ENCODE measurements at regions not wholly inside any gene's neighbourhood (a gene's known extent, or its start where the extent isn't known, plus 50 kb on each side); places are given as distances from the start of the nearest gene placed in this dataset.

- Histone ChIP-seq H3K36me3 (ENCODE audit: control insufficient read depth, insufficient read depth, low read length) (no peaks in the 10 kb centered on the region), H3K4me3 (ENCODE audit: low read depth, low read length) (no peak overlapping the region), H3K27me3 (ENCODE audit: control insufficient read depth, insufficient read depth, low read length) (peaks cover 2% of the 10 kb centered on the region)
- TF ChIP-seq CTCF (IDR thresholded peaks at IDR 0.05; ENCODE audit: insufficient read depth, low read length, poor library complexity, severe bottlenecking): no peak
- no peak for DNase-seq (ENCODE audit: low read depth)
Measured at GRCh38 chr2:219851801-219852481, 224.5 kb downstream of the SLC4A3 start.

- no peak for TF ChIP-seq CTCF (IDR thresholded peaks at IDR 0.05; ENCODE audit: insufficient read depth, low read length, poor library complexity, severe bottlenecking)
- no peak for DNase-seq (ENCODE audit: low read depth)
- Histone ChIP-seq H3K36me3 (ENCODE audit: control insufficient read depth, insufficient read depth, low read length) (no peaks in the 10 kb centered on the region), H3K27me3 (ENCODE audit: control insufficient read depth, insufficient read depth, low read length) (peaks cover 4% of the 10 kb centered on the region), H3K4me3 (ENCODE audit: low read depth, low read length) (no peak overlapping the region)
Measured at GRCh38 chr2:219852626-219853025, 225.2 kb downstream of the SLC4A3 start.

- no peak for DNase-seq (ENCODE audit: low read depth)
- no peaks in the 10 kb centered on the region for H3K36me3 ChIP-seq (ENCODE audit: control insufficient read depth, insufficient read depth, low read length)
- TF ChIP-seq CTCF (IDR thresholded peaks at IDR 0.05; ENCODE audit: insufficient read depth, low read length, poor library complexity, severe bottlenecking): no peak
- H3K27me3 ChIP-seq (ENCODE audit: control insufficient read depth, insufficient read depth, low read length): peaks cover 4% of the 10 kb centered on the region
- no peak overlapping the region for H3K4me3 ChIP-seq (ENCODE audit: low read depth, low read length)
Measured at GRCh38 chr2:219856602-219857001, 229.2 kb downstream of the SLC4A3 start.

- DNase-seq (ENCODE audit: low read depth): no peak
- no peak for TF ChIP-seq CTCF (IDR thresholded peaks at IDR 0.05; ENCODE audit: insufficient read depth, low read length, poor library complexity, severe bottlenecking)
- no peaks in the 10 kb centered on the region for H3K36me3 ChIP-seq (ENCODE audit: control insufficient read depth, insufficient read depth, low read length)
- no peak overlapping the region for H3K4me3 ChIP-seq (ENCODE audit: low read depth, low read length)
- peaks cover 2% of the 10 kb centered on the region for H3K27me3 ChIP-seq (ENCODE audit: control insufficient read depth, insufficient read depth, low read length)
Measured at GRCh38 chr2:219857751-219858150, 230.3 kb downstream of the SLC4A3 start.

GRCh38 chr2:219861307-219861706 is 233.9 kb downstream of the SLC4A3 start:
- peaks cover 2% of the 10 kb centered on the region for H3K27me3 ChIP-seq (ENCODE audit: control insufficient read depth, insufficient read depth, low read length)
- no peak for TF ChIP-seq CTCF (IDR thresholded peaks at IDR 0.05; ENCODE audit: insufficient read depth, low read length, poor library complexity, severe bottlenecking)
- H3K4me3 ChIP-seq (ENCODE audit: low read depth, low read length): no peak overlapping the region
- DNase-seq (ENCODE audit: low read depth): no peak
- no peaks in the 10 kb centered on the region for H3K36me3 ChIP-seq (ENCODE audit: control insufficient read depth, insufficient read depth, low read length)

- no peaks in the 10 kb centered on the region for H3K27me3 ChIP-seq (ENCODE audit: control insufficient read depth, insufficient read depth, low read length)
- no peak for DNase-seq (ENCODE audit: low read depth)
- no peak for TF ChIP-seq CTCF (IDR thresholded peaks at IDR 0.05; ENCODE audit: insufficient read depth, low read length, poor library complexity, severe bottlenecking)
- H3K4me3 ChIP-seq (ENCODE audit: low read depth, low read length): no peak overlapping the region
- H3K36me3 ChIP-seq (ENCODE audit: control insufficient read depth, insufficient read depth, low read length): no peaks in the 10 kb centered on the region
Measured at GRCh38 chr2:219864154-219864553, 236.7 kb downstream of the SLC4A3 start.

Data from kidney epithelial cell (primary cell).